ENCODE measurements at regions not wholly inside any gene's neighbourhood (a gene's known extent, or its start where the extent isn't known, plus 50 kb on each side); places are given as distances from the start of the nearest gene placed in this dataset.
A peak's percentile ranks its signal among the peaks of the same experiment; 100 is the strongest.
"Not testable (repeated sequence)": the region's sequence is repeated elsewhere in the genome, so short reads cannot be mapped to it uniquely, and the experiment has no call there.

DNA sequence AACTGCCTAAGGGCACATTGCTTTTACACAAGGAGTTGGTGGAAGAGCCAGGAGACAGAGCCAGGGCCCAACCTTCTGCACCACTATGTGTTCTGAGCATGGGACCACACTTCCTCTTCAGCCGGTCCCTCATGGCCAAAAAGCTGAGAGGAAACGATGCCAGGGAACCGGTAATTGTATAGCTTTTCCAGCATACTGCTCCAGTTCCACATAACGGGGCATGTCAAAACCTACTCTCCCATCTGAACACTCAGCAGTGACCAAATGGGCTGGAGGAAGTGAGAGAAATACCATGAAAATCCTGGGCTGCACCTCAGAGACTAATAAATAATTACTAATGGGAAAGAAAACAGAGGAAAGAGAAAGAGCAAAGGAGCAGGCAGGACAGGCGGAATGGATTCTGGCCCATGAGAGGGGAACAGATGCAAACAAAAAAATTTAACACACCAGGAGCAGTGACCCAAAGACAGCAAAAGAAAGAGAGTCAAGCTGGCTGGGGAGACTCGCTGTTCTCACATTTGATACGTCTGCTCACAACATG, 52.0 kb upstream of the BMP2 start:
- peak; percentile 42 to 55 (median 45) for DNase-seq

- DNase-seq, result peak; percentile 12 to 42 (median 20)
Measured at GRCh38 chr20:6714279-6714711, 53.2 kb upstream of the BMP2 start.

DNA sequence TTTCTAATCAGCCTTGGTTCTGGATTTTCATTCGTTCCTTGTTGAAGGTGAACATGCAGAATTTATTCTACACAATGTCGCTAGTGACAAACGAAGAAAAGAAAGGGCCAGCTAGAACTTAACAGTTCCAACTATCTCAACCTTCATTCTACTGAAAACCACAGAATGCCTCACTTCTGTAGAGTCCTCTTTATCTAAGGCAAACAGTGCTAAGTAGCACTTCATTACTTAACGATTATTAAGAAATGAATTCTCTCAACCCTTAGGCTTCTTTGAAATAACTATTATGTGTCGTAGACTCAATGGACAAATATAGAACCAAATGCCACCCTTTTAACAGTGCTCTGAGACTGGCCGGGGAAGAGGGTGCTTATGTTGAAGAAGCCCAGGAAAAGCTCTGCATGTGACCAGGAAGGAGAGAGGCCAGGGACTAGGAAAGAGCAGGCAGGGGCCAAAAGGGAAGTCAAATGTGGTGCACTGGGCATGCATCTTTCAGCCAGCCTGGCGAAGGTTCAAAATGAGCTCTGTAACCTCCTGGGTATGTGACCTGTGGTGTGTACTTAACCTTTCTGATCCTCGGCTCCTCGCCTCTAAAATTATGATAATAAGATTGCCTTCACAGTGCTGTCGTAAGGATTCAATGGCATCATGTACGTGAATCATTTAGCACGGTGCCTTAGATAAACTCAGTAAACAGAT, 55.4 kb upstream of the BMP2 start:
- no peak for DNase-seq

DNA sequence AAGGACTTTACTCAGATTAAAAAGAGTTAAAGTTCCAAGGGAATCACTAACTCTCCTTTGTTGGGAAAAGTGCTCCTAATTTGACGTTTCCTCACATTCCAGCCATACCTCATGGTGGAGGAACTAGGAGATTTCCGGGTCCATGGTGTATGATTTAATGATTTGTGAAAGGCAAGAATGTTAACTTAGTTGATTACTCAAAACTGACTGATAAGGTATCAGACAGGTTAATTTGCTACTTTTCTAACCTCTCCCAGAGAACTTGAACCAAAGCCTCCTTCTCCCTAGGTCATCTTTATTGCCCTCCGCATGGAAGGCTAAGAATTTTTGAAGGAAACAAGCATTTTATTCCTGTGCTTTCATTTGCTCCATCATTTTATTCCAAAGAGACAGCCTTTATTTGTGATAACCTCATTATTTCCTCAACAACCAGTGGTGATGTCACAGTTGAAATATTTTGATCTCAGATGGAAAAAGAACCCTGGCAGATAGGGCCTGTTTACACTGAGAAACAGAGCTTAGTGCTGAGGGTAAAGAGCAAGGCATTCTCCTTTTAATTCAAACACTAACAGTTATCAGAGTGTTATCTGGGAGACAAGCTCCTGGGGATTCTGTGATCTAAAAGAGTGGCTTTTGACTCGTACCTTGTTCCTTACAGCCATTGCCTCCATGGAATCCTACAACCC, 57.4 kb upstream of the BMP2 start:
- no peak for DNase-seq

GRCh38 chr20:6708010-6708409, 59.5 kb upstream of the BMP2 start:
- no peak for DNase-seq

DNA sequence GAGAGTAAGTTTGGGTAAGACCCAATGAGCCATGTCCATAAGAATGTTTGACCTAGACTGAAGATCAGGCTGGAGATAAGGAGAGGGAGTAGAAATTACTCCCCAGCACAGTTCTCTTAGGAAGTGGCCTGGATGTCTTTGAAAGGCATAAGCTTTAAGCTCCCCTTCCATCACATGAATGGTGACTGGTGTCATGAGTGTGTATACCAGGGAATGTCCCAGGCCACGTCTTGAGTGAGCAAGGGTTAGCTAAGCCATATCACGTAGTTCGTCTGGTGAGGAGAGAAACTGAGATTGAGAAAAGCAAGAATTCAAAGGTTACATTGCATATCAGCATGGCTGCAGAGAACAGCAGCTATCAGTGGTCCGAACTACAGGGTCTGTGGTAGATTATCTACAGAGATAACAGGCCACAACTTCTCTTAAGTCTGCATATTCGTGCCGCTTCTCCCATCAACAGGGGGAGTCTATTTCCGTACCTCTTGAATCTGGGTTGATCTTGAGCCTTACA, 60.1 kb upstream of the BMP2 start:
- DNase-seq, result peak; percentile 52 to 64 (median 64)

GRCh38 chr20:6705926-6706548, 61.4 kb upstream of the BMP2 start:
- no peak for DNase-seq

DNA sequence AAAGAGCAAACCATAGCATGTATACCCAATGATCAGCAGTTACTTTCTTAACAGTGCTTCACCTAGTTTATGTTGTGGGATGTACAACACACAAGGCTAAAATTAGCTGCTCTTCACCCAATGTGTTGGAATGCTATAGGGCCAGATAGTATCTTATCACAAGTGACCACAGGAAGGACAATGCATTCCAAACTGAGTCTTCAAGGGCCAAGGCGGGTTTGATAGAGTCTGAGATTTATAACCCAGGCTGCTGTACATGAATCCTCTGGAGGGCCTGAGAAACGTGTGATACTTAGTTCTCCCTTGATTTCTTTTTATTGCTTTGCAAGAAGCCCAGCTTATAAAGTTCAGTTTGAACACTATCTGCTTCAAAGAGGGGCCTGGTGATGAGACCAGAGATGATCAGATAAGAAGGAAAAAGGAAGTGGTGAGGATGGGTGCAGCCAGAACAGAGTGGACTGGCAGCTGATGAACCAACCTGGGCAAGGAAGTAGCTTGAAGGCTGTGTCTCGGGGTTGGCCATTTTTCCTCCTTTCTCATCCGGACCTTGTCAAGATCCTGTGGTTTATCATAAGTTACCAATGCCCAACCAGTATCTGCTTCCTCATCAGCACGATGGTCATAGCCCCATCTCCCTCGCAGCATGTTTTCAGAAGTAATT, 62.2 kb upstream of the BMP2 start:
- DNase-seq, result no peak

DNA sequence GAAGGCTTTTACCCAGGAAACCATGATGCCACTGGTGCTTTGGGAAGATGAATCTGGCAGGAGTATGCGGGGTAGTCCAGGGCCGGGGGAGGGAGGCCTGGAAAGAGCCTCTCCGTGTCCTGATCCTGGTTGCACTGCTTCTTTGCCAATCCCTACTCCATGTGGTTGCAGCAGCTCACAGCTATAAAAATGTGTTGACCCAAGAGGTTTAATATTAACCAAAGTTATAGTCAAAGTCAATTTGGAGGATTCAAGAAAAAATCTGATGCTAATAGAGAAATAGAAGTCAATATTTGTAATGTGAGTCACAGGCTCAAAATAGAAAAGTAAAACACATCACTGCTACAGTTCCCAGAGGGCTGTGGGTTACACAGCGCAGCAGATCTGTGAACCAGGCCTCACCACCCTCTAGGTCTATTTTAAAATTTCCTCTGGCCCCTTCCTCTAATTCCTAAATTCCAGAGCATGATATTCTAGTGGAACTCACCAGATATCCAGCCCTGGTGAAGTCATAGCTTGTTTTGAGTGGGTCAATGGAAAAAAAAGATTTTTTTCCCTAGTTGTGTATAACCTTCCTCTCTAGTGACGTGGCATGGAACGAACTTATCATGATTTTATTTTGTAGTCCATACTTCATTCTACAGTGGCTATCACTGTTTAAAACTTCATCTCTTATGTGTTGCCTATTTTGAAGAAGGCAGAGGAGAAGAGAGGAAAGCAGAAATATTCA, 63.2 kb upstream of the BMP2 start:
- peak in 2 of 3 donors; percentile 32 to 38 for DNase-seq

GRCh38 chr20:6703656-6704055, 63.8 kb upstream of the BMP2 start:
- no peak for DNase-seq

- no peak for DNase-seq
Measured at GRCh38 chr20:6703047-6703446, 64.4 kb upstream of the BMP2 start.

DNA sequence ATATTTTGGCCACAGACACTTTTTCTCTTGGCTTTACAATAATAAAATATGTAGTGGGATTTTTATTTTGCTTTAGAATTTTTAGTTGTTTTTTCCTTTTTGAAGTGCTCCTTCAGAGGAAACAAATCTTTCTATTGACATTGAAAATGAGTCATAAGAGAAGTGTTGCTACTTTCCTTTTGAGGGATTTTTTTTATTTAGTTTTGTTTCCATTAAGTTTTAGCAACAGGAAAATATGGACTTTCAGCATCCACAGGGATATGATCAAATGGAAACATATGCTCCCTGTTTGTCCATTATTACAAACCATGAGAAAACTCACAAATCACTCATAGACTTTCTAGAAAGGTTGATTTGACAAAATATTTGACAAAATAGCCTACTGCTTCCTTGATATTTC, 65.3 kb upstream of the BMP2 start:
- DNase-seq, result peak; percentile 12 to 59 (median 53)

DNA sequence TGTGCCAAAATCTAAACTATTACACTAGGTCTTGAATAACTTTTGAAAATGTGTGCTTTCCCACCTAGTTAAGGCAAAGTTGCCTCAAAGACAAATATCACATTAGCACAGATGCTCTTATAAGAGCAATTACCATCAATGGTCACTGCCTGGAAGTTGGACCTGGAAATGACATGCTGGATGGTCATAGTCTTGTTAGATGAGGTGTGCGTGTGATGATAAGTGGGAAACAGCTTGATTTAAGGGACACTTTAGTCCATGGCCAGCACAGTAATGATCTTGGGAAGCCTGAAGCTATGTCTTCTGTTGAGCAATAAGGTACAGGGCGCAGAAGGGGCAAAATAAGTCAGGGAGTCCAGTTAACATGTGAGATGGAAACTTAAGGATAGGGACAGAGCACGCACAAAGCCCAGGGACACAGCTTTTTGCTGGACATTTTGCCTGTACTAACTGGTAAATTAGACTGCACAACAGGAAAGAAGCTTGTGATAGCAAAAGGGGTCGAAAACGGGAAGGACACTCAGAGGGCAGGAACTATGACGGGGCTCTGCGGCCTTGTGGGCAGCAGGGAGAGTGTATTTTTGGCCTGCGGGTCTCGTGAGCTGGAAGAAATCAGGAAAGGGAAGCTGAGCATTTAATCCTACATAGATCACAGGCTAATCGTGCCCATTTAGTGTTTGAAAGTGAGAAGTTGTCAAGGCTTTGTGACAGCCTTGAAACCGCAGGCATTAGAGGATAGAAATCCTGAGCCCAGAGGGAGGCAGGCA, 66.7 kb upstream of the BMP2 start:
- DNase-seq, result peak; percentile 89 to 93 (median 92)

DNA sequence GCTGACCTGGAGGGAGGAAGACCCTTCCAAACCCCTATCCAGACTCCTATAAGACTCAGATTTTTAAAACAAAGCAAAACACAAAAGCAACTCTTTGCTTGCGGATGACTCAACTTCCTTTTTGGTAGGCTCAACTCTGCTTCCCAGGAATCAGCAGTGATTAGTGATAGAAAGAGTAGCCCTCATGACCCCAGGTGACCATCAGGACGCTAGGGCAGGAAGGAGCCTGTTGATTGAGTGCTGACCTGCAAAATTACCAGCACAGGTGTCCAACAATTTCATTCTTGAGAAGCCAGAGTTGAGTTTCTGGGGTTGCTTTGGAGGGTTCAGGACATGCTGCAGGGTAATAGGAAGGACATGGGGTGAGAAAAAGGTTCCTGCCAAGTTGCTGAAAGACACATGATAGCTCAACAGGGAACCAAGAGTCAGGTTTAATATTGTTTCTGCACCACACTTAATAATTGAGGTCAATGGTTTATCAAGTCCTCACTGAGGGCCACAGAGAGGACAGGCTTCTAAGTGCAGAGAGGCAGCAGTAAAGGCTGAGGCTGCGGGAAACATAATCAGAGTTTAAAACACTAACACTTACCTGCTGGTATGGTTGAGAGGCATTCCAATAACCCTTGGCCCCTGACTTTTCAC, 67.4 kb upstream of the BMP2 start:
- DNase-seq, result peak; percentile 26 to 52 (median 40)

DNA sequence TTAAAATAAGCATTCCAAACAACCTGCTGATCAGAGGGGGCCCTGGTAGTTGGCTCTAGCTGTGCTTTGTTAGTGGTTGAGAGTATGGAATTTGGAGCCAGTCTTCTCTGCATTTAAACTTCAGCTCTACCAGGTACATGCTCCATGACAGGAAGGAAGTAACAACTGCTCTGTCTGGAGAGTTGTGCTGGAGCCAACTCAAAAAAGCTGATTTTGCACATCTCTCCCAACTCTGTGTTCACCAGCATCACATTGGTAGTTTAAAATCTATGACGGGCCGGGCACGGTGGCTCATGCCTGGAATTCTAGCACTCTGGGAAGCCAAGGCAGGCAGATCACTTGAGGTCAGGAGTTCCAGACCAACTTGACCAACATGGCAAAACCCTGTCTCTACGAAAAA, 68.8 kb upstream of the BMP2 start:
- DNase-seq, result no peak

DNA sequence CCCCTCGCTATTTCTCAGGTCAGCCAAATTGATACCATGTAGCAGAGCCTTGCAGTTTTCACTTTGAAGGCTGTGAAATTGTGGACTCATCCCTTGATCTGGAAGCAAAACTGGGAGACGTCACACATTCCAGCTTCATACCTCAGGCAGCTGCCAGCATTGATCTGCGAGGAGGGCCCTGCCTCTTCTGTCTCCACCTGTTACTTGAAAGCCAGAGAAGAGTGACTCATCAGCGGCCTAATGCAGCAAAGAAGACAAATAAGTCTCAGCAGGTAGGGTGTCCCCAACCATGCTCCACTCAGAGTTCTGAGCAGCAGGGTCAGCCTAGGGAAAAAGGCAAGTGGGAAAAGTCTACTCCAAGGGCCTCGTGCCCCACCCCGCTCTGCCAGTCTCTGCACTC, 69.4 kb upstream of the BMP2 start:
- no peak for DNase-seq

GRCh38 chr20:6697228-6697972, 70.1 kb upstream of the BMP2 start:
- DNase-seq, result no peak

GRCh38 chr20:6696001-6696400, 71.5 kb upstream of the BMP2 start:
- DNase-seq, result no peak

DNA sequence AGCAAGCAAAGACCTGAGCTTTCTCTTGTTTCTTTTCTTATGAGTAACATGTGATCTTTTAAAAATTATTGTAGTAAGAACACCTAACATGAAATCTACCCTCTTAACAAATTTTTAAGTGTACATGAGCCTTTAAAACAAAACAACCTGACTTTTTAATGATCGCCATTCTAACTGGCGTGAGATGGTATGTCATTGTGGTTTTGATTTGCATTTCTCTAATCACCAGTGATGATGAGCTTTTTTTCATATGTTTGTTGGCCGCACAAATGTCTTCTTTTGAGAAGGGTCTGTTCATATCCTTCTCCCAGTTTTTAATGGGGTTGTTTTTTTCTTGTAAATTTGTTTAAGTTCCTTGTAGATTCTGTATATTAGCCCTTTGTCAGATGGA, 73.7 kb upstream of the BMP2 start:
- not testable (repeated sequence) for DNase-seq

- no peak for DNase-seq
Measured at GRCh38 chr20:6693178-6693807, 74.2 kb upstream of the BMP2 start.

All from suppressor macrophage treated with lipopolysaccharide for 1 hour (primary cell).